ENCODE measurements at regions not wholly inside any gene's neighbourhood (a gene's known extent, or its start where the extent isn't known, plus 50 kb on each side); places are given as distances from the start of the nearest gene placed in this dataset.
"Not testable (repeated sequence)": the region's sequence is repeated elsewhere in the genome, so short reads cannot be mapped to it uniquely, and the experiment has no call there.

- DNase-seq = no peak
Observed at GRCh38 chr3:168834558-168834957, 738.8 kb upstream of the GOLIM4 start.

- DNase-seq = no peak
Observed at GRCh38 chr3:168828943-168829342, 733.2 kb upstream of the GOLIM4 start.

GRCh38 chr3:168828536-168828935, 732.8 kb upstream of the GOLIM4 start:
- no peak for DNase-seq

- no peak for DNase-seq
Observed at GRCh38 chr3:168828014-168828413, 732.3 kb upstream of the GOLIM4 start.

GRCh38 chr3:168824107-168824506, 728.4 kb upstream of the GOLIM4 start:
- DNase-seq = no peak

- no peak for DNase-seq
Observed at GRCh38 chr3:168823466-168823865, 727.7 kb upstream of the GOLIM4 start.

GRCh38 chr3:168820810-168821415, 725.2 kb upstream of the GOLIM4 start:
- DNase-seq = no peak

GRCh38 chr3:168817177-168817576, 721.5 kb upstream of the GOLIM4 start:
- no peak for DNase-seq

- no peak for DNase-seq
Observed at GRCh38 chr3:168815946-168816345, 720.2 kb upstream of the GOLIM4 start.

- no peak for DNase-seq
Observed at GRCh38 chr3:168813225-168813802, 717.6 kb upstream of the GOLIM4 start.

GRCh38 chr3:168812234-168812633, 716.5 kb upstream of the GOLIM4 start:
- no peak for DNase-seq

- DNase-seq = no peak
Observed at GRCh38 chr3:168808596-168808995, 712.9 kb upstream of the GOLIM4 start.

- DNase-seq = no peak
Observed at GRCh38 chr3:168807448-168807847, 711.7 kb upstream of the GOLIM4 start.

- DNase-seq = no peak
Observed at GRCh38 chr3:168806871-168807270, 711.1 kb upstream of the GOLIM4 start.

- DNase-seq = no peak
Observed at GRCh38 chr3:168803536-168803935, 707.8 kb upstream of the GOLIM4 start.

- no peak for DNase-seq
Observed at GRCh38 chr3:168802766-168803165, 707.0 kb upstream of the GOLIM4 start.

- no peak for DNase-seq
Observed at GRCh38 chr3:168801794-168802193, 706.1 kb upstream of the GOLIM4 start.

GRCh38 chr3:168796339-168796738, 700.6 kb upstream of the GOLIM4 start:
- no peak for DNase-seq

GRCh38 chr3:168794427-168794826, 698.7 kb upstream of the GOLIM4 start:
- no peak for DNase-seq

GRCh38 chr3:168782193-168782592, 686.5 kb upstream of the GOLIM4 start:
- no peak for DNase-seq

- DNase-seq = not testable (repeated sequence)
Observed at GRCh38 chr3:168779970-168780645, 684.4 kb upstream of the GOLIM4 start.

- no peak for DNase-seq
Observed at GRCh38 chr3:168753724-168754123, 658.0 kb upstream of the GOLIM4 start.

GRCh38 chr3:168752339-168752738, 656.6 kb upstream of the GOLIM4 start:
- DNase-seq = no peak

GRCh38 chr3:168747697-168748096, 652.0 kb upstream of the GOLIM4 start:
- no peak for DNase-seq

Data from NCI-H510A (cell line).